ENCODE measurements at regions not wholly inside any gene's neighbourhood (a gene's known extent, or its start where the extent isn't known, plus 50 kb on each side); places are given as distances from the start of the nearest gene placed in this dataset.

GRCh38 chr6:98200084-98200483 is 634.3 kb upstream of the POU3F2 start:
- intact Hi-C loops (cut with micrococcal nuclease) = no loop called here
- Mint-ChIP-seq H3K36me3 (no peaks in the 10 kb centered on the region), H3K27ac (no peak overlapping the region), H3K27me3 (no peaks in the 10 kb centered on the region), H3K4me1 (no peaks in the 10 kb centered on the region), H3K9me3 (peaks cover 0 to 19% (median 4%) of the 10 kb centered on the region in 11 donors), H3K4me3 (no peak overlapping the region)
- Histone ChIP-seq H3K36me3 (ENCODE audit: control insufficient read depth in 2 of 3, insufficient read depth in 3 of 3, low read length in 3 of 3) (no peaks in the 10 kb centered on the region), H3K27me3 (ENCODE audit: control insufficient read depth in 2 of 2, insufficient read depth in 2 of 2, low read length in 2 of 2) (no peaks in the 10 kb centered on the region), H3K27ac (ENCODE audit: low read depth, low read length) (no peak overlapping the region), H3K9me3 (ENCODE audit: control insufficient read depth in 2 of 3, low read length in 3 of 3) (no peaks in the 10 kb centered on the region), H3K4me3 (ENCODE audit: low read length) (no peak overlapping the region), H3K4me1 (ENCODE audit: control insufficient read depth in 2 of 2, insufficient read depth in 2 of 2, low read length in 2 of 2) (no peaks in the 10 kb centered on the region)
- ChIA-PET CTCF (no interaction called here), POLR2A (no interaction called here)
- ATAC-seq (no peak), DNase-seq (no peak)

- H3K4me3 ChIP-seq (ENCODE audit: low read length) = no peak overlapping the region
- no peaks in the 10 kb centered on the region for H3K4me1 ChIP-seq (ENCODE audit: control insufficient read depth in 2 of 2, insufficient read depth in 2 of 2, low read length in 2 of 2)
- POLR2A ChIA-PET = no interaction called here
- no peak overlapping the region for H3K27ac Mint-ChIP-seq
- no peak overlapping the region for H3K4me3 Mint-ChIP-seq
- peaks cover 0 to 18% (median 2%) of the 10 kb centered on the region in 11 donors for H3K9me3 Mint-ChIP-seq
- H3K27me3 Mint-ChIP-seq = no peaks in the 10 kb centered on the region
- intact Hi-C loops (cut with micrococcal nuclease) = no loop called here
- H3K27ac ChIP-seq (ENCODE audit: low read depth, low read length) = no peak overlapping the region
- ATAC-seq (no peak), DNase-seq (no peak)
- no peaks in the 10 kb centered on the region for H3K36me3 ChIP-seq (ENCODE audit: control insufficient read depth in 2 of 3, insufficient read depth in 3 of 3, low read length in 3 of 3)
- H3K36me3 Mint-ChIP-seq = no peaks in the 10 kb centered on the region
- H3K27me3 ChIP-seq (ENCODE audit: control insufficient read depth in 2 of 2, insufficient read depth in 2 of 2, low read length in 2 of 2) = no peaks in the 10 kb centered on the region
- CTCF ChIA-PET = no interaction called here
- no peaks in the 10 kb centered on the region for H3K9me3 ChIP-seq (ENCODE audit: control insufficient read depth in 2 of 3, low read length in 3 of 3)
- no peaks in the 10 kb centered on the region for H3K4me1 Mint-ChIP-seq
Measured at GRCh38 chr6:98203170-98203806, 631.1 kb upstream of the POU3F2 start.

GRCh38 chr6:98212468-98212867 is 621.9 kb upstream of the POU3F2 start:
- no peak overlapping the region for H3K4me3 Mint-ChIP-seq
- Histone ChIP-seq H3K4me3 (ENCODE audit: low read length) (no peak overlapping the region), H3K9me3 (ENCODE audit: control insufficient read depth in 2 of 3, low read length in 3 of 3) (no peaks in the 10 kb centered on the region), H3K4me1 (ENCODE audit: control insufficient read depth in 2 of 2, insufficient read depth in 2 of 2, low read length in 2 of 2) (no peaks in the 10 kb centered on the region), H3K27ac (ENCODE audit: low read depth, low read length) (no peak overlapping the region), H3K36me3 (ENCODE audit: control insufficient read depth in 2 of 3, insufficient read depth in 3 of 3, low read length in 3 of 3) (no peaks in the 10 kb centered on the region), H3K27me3 (ENCODE audit: control insufficient read depth in 2 of 2, insufficient read depth in 2 of 2, low read length in 2 of 2) (no peaks in the 10 kb centered on the region)
- H3K36me3 Mint-ChIP-seq = no peaks in the 10 kb centered on the region
- ChIA-PET CTCF (no interaction called here), POLR2A (no interaction called here)
- peaks cover 0 to 7% (median 0%) of the 10 kb centered on the region in 11 donors for H3K9me3 Mint-ChIP-seq
- no peaks in the 10 kb centered on the region for H3K27me3 Mint-ChIP-seq
- ATAC-seq = no peak
- H3K27ac Mint-ChIP-seq = no peak overlapping the region
- DNase-seq = no peak
- intact Hi-C loops (cut with micrococcal nuclease) = no loop called here
- no peaks in the 10 kb centered on the region for H3K4me1 Mint-ChIP-seq

GRCh38 chr6:98215531-98215930 is 618.8 kb upstream of the POU3F2 start:
- Histone ChIP-seq H3K36me3 (ENCODE audit: control insufficient read depth in 2 of 3, insufficient read depth in 3 of 3, low read length in 3 of 3) (no peaks in the 10 kb centered on the region), H3K27ac (ENCODE audit: low read depth, low read length) (no peak overlapping the region), H3K4me3 (ENCODE audit: low read length) (no peak overlapping the region), H3K4me1 (ENCODE audit: control insufficient read depth in 2 of 2, insufficient read depth in 2 of 2, low read length in 2 of 2) (no peaks in the 10 kb centered on the region), H3K27me3 (ENCODE audit: control insufficient read depth in 2 of 2, insufficient read depth in 2 of 2, low read length in 2 of 2) (no peaks in the 10 kb centered on the region), H3K9me3 (ENCODE audit: control insufficient read depth in 2 of 3, low read length in 3 of 3) (no peaks in the 10 kb centered on the region)
- peaks cover 0 to 6% (median 0%) of the 10 kb centered on the region in 11 donors for H3K9me3 Mint-ChIP-seq
- no peaks in the 10 kb centered on the region for H3K36me3 Mint-ChIP-seq
- H3K4me1 Mint-ChIP-seq = no peaks in the 10 kb centered on the region
- intact Hi-C loops (cut with micrococcal nuclease) = no loop called here
- ATAC-seq (no peak), DNase-seq (no peak)
- H3K27me3 Mint-ChIP-seq = no peaks in the 10 kb centered on the region
- CTCF ChIA-PET = no interaction called here
- no peak overlapping the region for H3K4me3 Mint-ChIP-seq
- POLR2A ChIA-PET = no interaction called here
- H3K27ac Mint-ChIP-seq = no peak overlapping the region

GRCh38 chr6:98230250-98230649 is 604.1 kb upstream of the POU3F2 start:
- Histone ChIP-seq H3K27ac (ENCODE audit: low read depth, low read length) (no peak overlapping the region), H3K4me3 (ENCODE audit: low read length) (no peak overlapping the region), H3K36me3 (ENCODE audit: control insufficient read depth in 2 of 3, insufficient read depth in 3 of 3, low read length in 3 of 3) (no peaks in the 10 kb centered on the region), H3K27me3 (ENCODE audit: control insufficient read depth in 2 of 2, insufficient read depth in 2 of 2, low read length in 2 of 2) (no peaks in the 10 kb centered on the region), H3K4me1 (ENCODE audit: control insufficient read depth in 2 of 2, insufficient read depth in 2 of 2, low read length in 2 of 2) (no peaks in the 10 kb centered on the region), H3K9me3 (ENCODE audit: control insufficient read depth in 2 of 3, low read length in 3 of 3) (no peaks in the 10 kb centered on the region)
- H3K36me3 Mint-ChIP-seq = no peaks in the 10 kb centered on the region
- H3K9me3 Mint-ChIP-seq = peaks cover 0 to 26% (median 8%) of the 10 kb centered on the region in 11 donors
- intact Hi-C loops (cut with micrococcal nuclease) = no loop called here
- no peak overlapping the region for H3K4me3 Mint-ChIP-seq
- H3K27me3 Mint-ChIP-seq = no peaks in the 10 kb centered on the region
- ATAC-seq (no peak), DNase-seq (no peak)
- H3K4me1 Mint-ChIP-seq = no peaks in the 10 kb centered on the region
- POLR2A ChIA-PET = no interaction called here
- CTCF ChIA-PET = no interaction called here
- no peak overlapping the region for H3K27ac Mint-ChIP-seq

- no peaks in the 10 kb centered on the region for H3K9me3 ChIP-seq (ENCODE audit: control insufficient read depth in 2 of 3, low read length in 3 of 3)
- no peak overlapping the region for H3K4me3 ChIP-seq (ENCODE audit: low read length)
- no peak overlapping the region for H3K27ac ChIP-seq (ENCODE audit: low read depth, low read length)
- no peak for ATAC-seq
- Mint-ChIP-seq H3K36me3 (no peaks in the 10 kb centered on the region), H3K9me3 (peaks cover 0 to 14% (median 5%) of the 10 kb centered on the region in 11 donors), H3K4me3 (no peak overlapping the region), H3K27ac (no peak overlapping the region), H3K27me3 (no peaks in the 10 kb centered on the region), H3K4me1 (no peaks in the 10 kb centered on the region)
- DNase-seq = no peak
- H3K27me3 ChIP-seq (ENCODE audit: control insufficient read depth in 2 of 2, insufficient read depth in 2 of 2, low read length in 2 of 2) = no peaks in the 10 kb centered on the region
- CTCF ChIA-PET = no interaction called here
- no peaks in the 10 kb centered on the region for H3K4me1 ChIP-seq (ENCODE audit: control insufficient read depth in 2 of 2, insufficient read depth in 2 of 2, low read length in 2 of 2)
- no peaks in the 10 kb centered on the region for H3K36me3 ChIP-seq (ENCODE audit: control insufficient read depth in 2 of 3, insufficient read depth in 3 of 3, low read length in 3 of 3)
- POLR2A ChIA-PET = no interaction called here
- intact Hi-C loops (cut with micrococcal nuclease) = no loop called here
Measured at GRCh38 chr6:98239057-98239456, 595.3 kb upstream of the POU3F2 start.

GRCh38 chr6:98241630-98242029 is 592.7 kb upstream of the POU3F2 start:
- Mint-ChIP-seq H3K9me3 (peaks cover 0 to 10% (median 0%) of the 10 kb centered on the region in 11 donors), H3K36me3 (no peaks in the 10 kb centered on the region), H3K27me3 (no peaks in the 10 kb centered on the region), H3K4me1 (no peaks in the 10 kb centered on the region), H3K27ac (no peak overlapping the region), H3K4me3 (no peak overlapping the region)
- POLR2A ChIA-PET = no interaction called here
- Histone ChIP-seq H3K4me1 (ENCODE audit: control insufficient read depth in 2 of 2, insufficient read depth in 2 of 2, low read length in 2 of 2) (no peaks in the 10 kb centered on the region), H3K27me3 (ENCODE audit: control insufficient read depth in 2 of 2, insufficient read depth in 2 of 2, low read length in 2 of 2) (no peaks in the 10 kb centered on the region), H3K36me3 (ENCODE audit: control insufficient read depth in 2 of 3, insufficient read depth in 3 of 3, low read length in 3 of 3) (no peaks in the 10 kb centered on the region), H3K9me3 (ENCODE audit: control insufficient read depth in 2 of 3, low read length in 3 of 3) (no peaks in the 10 kb centered on the region), H3K4me3 (ENCODE audit: low read length) (no peak overlapping the region), H3K27ac (ENCODE audit: low read depth, low read length) (no peak overlapping the region)
- CTCF ChIA-PET = interaction anchor here (0.6 kb wide), 1 partner anchor 65 kb away, joined by 3 read pairs; no protein-coding TSS in a partner anchor
- ATAC-seq (no peak), DNase-seq (no peak)
- intact Hi-C loops (cut with micrococcal nuclease) = no loop called here
